ENCODE measurements at regions not wholly inside any gene's neighbourhood (a gene's known extent, or its start where the extent isn't known, plus 50 kb on each side); places are given as distances from the start of the nearest gene placed in this dataset.
"Not testable (repeated sequence)": the region's sequence is repeated elsewhere in the genome, so short reads cannot be mapped to it uniquely, and the experiment has no call there.

DNA sequence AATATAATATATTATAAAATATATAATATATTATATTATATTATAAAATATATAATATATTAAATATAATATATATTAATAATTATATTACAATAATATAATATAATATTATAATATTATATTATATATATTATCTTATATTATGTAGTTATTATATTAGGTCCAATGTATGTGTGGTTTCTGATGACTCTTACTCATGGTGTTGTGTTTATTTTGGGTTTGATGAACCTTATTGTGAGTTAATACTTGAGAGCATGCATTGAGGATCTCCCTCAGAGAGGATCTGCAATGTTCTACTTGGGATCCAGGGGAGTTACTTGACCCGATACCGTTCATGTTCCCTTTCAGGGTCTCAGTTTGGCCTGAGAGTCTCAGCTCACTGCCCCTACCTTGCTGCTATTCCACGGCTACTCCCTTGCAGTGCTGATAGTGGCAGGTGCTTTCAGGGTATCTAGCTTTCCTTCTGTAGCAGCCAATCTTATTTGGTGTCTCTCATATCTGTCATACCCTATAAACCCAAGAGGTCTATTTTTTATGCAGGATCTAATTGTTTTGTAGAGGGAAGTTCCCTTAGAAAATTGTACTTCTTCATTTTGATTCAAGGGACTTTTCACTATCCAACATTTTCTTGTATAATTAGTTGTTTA is 89.1 kb upstream of the ZDHHC17 start:
- POLR2A ChIA-PET: no interaction called here
- Mint-ChIP-seq H3K9me3 (no peaks in the 10 kb centered on the region), H3K4me3 (no peak overlapping the region), H3K36me3 (ENCODE audit: low read depth) (no peaks in the 10 kb centered on the region), H3K27ac (no peak overlapping the region), H3K27me3 (no peaks in the 10 kb centered on the region), H3K4me1 (no peaks in the 10 kb centered on the region)
- CTCF ChIA-PET: no interaction called here
- no peak for DNase-seq

DNA sequence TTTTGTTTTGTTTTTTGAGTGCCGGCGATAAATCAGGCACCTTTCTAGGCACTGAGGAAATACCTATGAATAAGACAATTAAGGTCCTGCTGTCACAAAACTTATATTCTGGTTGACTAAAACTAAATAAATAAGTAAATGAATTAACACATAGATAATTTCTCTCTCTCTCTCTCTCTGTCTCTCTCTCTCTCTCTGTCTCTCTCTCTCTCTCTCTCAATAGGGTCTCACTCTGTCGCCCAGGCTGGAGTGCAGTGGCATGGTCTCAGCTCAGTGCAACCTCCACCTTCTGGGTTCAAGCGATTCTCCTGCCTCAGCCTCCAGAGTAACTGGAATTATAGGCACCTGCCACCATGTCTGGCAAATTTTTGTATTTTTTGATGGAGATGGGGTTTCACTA is 87.7 kb upstream of the ZDHHC17 start:
- CTCF ChIA-PET; POLR2A ChIA-PET; H3K27ac Mint-ChIP-seq; DNase-seq; H3K27me3 Mint-ChIP-seq; H3K4me3 Mint-ChIP-seq; H3K36me3 Mint-ChIP-seq (ENCODE audit: low read depth); H3K9me3 Mint-ChIP-seq; H3K4me1 Mint-ChIP-seq: not testable (repeated sequence)

DNA sequence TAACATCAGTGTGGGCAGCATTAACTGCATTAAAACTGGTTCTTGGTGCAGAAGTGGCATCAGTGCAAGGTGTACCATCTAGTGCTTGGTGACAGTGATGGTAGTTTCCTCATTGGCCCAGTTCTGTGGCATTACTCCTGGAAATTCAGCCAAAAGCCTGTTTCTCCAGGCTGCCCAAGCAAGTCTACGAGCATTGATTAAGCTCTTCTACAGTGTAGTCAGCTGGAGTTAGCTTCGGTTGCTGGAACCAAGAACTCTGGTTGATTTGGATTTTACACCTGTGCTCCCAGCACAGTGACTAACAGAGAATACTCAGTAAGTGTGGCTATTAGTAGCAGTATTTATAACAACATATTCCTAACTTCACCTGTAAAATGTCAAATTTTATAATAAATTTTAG is 84.9 kb upstream of the ZDHHC17 start:
- Mint-ChIP-seq H3K9me3 (no peaks in the 10 kb centered on the region), H3K27me3 (no peaks in the 10 kb centered on the region)
- CTCF ChIA-PET: no interaction called here

DNA sequence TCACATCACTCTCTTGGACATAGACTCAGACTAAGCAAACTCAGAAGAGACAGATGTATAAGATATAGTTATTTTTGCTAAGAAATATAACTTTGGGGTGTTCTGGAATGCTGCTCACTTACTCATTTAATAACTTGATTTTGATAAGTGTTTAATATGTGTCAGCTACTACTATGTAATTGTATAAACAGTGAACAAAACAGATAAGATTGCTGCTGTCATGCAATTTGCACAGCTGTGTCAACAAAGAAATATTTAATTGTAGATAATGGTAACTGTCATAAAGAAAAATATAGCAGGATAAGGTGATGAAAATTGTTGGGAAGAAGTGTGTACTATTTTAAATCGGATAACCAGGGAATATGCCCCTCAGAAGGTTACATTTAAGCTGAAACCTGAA is 84.1 kb upstream of the ZDHHC17 start:
- no peaks in the 10 kb centered on the region for H3K36me3 Mint-ChIP-seq (ENCODE audit: low read depth)
- H3K27me3 Mint-ChIP-seq: no peaks in the 10 kb centered on the region
- no peak for DNase-seq
- ChIA-PET CTCF (no interaction called here), POLR2A (no interaction called here)
- H3K9me3 Mint-ChIP-seq: no peaks in the 10 kb centered on the region
- H3K4me3 Mint-ChIP-seq: no peak overlapping the region
- H3K4me1 Mint-ChIP-seq: no peaks in the 10 kb centered on the region
- H3K27ac Mint-ChIP-seq: no peak overlapping the region

More for the DNA sequence above, 84.9 kb upstream of the ZDHHC17 start:
- POLR2A ChIA-PET: no interaction called here
- H3K27ac Mint-ChIP-seq: no peak overlapping the region
- no peak overlapping the region for H3K4me3 Mint-ChIP-seq
- H3K36me3 Mint-ChIP-seq (ENCODE audit: low read depth): no peaks in the 10 kb centered on the region
- DNase-seq: no peak
- H3K4me1 Mint-ChIP-seq: no peaks in the 10 kb centered on the region

DNA sequence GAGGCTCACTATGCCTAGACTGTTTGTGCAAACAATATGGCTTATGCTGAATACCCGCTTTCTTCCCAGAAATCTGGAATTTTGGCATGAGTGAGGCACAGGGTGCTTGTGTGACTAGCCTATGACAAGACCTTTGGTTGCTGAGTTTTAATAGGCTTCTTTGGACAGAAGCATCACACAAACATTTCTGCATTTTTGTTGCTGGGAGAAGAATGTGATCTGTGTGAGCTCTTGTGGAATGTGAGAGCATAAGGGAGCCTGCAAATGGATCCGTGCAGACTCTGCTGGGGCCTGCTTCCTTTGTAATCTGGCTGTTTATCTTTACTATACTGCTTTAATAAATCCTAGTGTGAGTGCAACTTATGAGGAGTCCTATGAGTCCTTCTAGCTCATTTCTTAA is 83.0 kb upstream of the ZDHHC17 start:
- Mint-ChIP-seq H3K4me3 (no peak overlapping the region), H3K27ac (no peak overlapping the region), H3K4me1 (no peaks in the 10 kb centered on the region), H3K9me3 (no peaks in the 10 kb centered on the region), H3K27me3 (no peaks in the 10 kb centered on the region), H3K36me3 (ENCODE audit: low read depth) (no peaks in the 10 kb centered on the region)
- ChIA-PET POLR2A (no interaction called here), CTCF (no interaction called here)
- no peak for DNase-seq

DNA sequence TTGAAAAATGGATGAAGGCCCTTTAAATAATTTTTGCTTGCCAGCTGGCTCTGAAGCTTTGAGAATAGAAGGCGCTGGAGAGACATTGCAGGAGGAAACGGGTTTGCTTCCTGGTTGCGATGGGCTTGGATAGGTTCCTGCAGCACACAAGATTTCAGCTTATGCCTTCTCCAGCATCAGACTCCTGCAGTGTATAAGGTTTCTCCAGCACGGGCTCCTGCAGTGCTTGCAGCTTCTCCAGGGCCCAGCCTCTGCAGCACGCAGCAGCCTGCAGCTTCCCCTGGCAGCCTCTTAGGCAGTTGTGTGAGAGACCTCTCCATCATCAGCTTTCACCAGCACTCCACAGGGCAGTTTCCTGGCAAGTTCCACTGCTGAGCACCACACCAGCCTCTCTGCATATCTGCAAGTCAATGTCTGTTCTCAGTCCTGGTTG is 78.7 kb upstream of the ZDHHC17 start:
- no peaks in the 10 kb centered on the region for H3K4me1 Mint-ChIP-seq
- POLR2A ChIA-PET: no interaction called here
- no peaks in the 10 kb centered on the region for H3K36me3 Mint-ChIP-seq (ENCODE audit: low read depth)
- no peak overlapping the region for H3K4me3 Mint-ChIP-seq
- no peaks in the 10 kb centered on the region for H3K9me3 Mint-ChIP-seq
- peaks cover 2% of the 10 kb centered on the region for H3K27me3 Mint-ChIP-seq
- CTCF ChIA-PET: no interaction called here
- no peak overlapping the region for H3K27ac Mint-ChIP-seq
- DNase-seq: no peak

DNA sequence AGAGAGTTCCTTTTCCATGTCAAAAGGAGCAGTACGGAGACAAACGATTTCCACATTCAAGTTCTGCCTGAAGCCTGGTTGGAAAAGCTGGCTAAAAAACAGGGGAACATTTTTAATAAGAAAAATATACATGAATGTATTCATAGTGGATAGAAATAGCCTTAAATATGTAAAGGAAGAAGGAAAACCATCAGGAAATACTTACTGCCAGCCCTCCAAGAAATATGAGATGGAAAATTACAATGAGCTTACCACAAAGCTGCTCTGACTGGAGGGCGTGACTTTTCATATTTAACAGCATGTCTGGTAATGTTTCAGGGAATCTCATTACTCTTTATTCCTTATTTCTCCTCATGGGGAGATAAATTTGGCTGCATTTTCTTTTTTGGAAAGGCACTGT is 75.9 kb upstream of the ZDHHC17 start:
- H3K27ac Mint-ChIP-seq: no peak overlapping the region
- CTCF ChIA-PET: interaction anchor here (0.6 to 1.5 kb wide), 4 partner anchors 24 to 323 kb away, joined by 3 to 5 read pairs (median 4); no protein-coding TSS in a partner anchor
- H3K27me3 Mint-ChIP-seq: peaks cover 2% of the 10 kb centered on the region
- DNase-seq: no peak
- POLR2A ChIA-PET: no interaction called here
- H3K4me1 Mint-ChIP-seq: no peaks in the 10 kb centered on the region
- no peaks in the 10 kb centered on the region for H3K36me3 Mint-ChIP-seq (ENCODE audit: low read depth)
- H3K4me3 Mint-ChIP-seq: no peak overlapping the region
- no peaks in the 10 kb centered on the region for H3K9me3 Mint-ChIP-seq

DNA sequence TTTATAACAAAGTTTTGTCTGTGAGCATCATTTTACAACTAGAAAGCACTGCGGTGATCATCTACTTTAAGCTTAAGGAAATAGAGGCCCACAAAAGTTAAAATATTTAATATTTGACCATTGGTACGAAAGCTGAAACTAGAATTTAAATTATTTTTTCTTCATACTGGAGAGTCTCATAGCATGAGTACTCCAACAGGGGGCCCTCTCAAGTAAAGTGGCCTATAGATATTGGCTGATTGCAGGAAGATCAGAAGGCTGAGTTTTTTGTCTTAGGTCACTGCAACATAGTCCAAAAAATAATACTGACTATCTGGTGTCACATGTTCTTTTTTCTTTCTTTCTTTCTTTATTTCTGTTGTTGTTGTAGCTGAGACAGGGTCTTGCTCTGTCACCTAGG is 75.3 kb upstream of the ZDHHC17 start:
- Mint-ChIP-seq H3K4me1 (no peaks in the 10 kb centered on the region), H3K27ac (no peak overlapping the region), H3K36me3 (ENCODE audit: low read depth) (no peaks in the 10 kb centered on the region), H3K27me3 (peaks cover 2% of the 10 kb centered on the region), H3K4me3 (no peak overlapping the region), H3K9me3 (no peaks in the 10 kb centered on the region)
- CTCF ChIA-PET: interaction anchor here (0.6 to 1.5 kb wide), 4 partner anchors 25 to 322 kb away, joined by 3 to 5 read pairs (median 4); no protein-coding TSS in a partner anchor
- DNase-seq: no peak
- POLR2A ChIA-PET: no interaction called here

DNA sequence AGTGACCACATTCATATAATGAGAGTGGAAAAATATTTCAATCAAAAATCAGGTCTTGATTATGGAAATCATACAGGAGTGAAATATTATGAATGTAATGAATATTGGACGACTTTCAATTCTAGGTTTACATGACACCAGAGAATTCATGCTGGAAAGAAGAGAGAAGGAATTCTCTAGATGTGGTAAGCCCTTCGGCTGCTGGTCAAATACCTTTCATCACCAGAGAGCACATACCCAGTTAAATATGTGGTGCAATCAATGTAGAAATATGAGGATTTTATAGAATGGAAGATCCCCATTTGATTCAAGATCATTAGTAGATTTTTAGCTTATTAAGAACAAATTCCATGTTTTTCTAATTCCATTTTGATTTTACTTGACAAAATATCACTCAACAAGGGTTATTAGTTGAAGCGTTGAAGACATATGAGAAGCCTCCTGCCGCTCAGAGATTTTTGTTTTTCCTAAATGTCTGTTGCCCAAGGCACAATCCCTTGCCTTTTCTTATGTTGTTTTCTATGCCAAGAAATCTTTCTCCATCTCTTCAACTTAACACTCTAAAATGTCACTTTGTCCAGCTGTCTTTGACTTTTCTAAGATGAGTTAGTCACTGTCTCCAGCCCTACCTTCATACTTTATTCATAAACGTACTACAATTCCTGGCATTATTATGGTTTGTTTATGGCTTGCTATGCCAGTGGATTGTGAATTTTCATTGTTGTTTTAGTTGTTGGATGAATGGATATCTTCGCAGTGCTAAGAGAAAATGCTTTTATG is 72.8 kb upstream of the ZDHHC17 start:
- no peaks in the 10 kb centered on the region for H3K4me1 Mint-ChIP-seq
- H3K27ac Mint-ChIP-seq: no peak overlapping the region
- ChIA-PET CTCF (no interaction called here), POLR2A (no interaction called here)
- no peak overlapping the region for H3K4me3 Mint-ChIP-seq
- no peak for DNase-seq
- no peaks in the 10 kb centered on the region for H3K9me3 Mint-ChIP-seq
- H3K36me3 Mint-ChIP-seq (ENCODE audit: low read depth): no peaks in the 10 kb centered on the region
- H3K27me3 Mint-ChIP-seq: peaks cover 2% of the 10 kb centered on the region

DNA sequence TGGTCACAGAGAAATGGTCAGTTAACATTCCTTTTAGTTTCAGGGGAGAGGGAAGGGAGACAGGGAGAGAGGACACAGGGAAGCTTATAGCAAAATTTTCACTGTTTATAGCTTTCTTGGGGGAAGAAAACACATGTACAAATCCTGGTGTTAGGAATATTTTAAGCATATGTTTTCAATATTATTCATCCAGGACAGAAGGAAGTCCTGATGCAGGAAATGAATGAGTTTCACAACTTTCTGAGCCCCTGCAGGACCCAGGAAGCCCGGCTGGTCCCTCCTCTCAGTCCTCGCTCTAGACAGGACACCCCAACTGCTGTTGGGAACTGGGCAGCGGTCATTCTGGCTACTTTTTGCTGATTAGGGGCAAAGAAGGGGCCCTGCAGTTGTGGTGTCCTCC is 71.1 kb upstream of the ZDHHC17 start:
- Mint-ChIP-seq H3K4me3 (no peak overlapping the region), H3K36me3 (ENCODE audit: low read depth) (no peaks in the 10 kb centered on the region), H3K27me3 (no peaks in the 10 kb centered on the region), H3K27ac (no peak overlapping the region), H3K4me1 (no peaks in the 10 kb centered on the region), H3K9me3 (no peaks in the 10 kb centered on the region)
- ChIA-PET POLR2A (no interaction called here), CTCF (no interaction called here)
- no peak for DNase-seq

DNA sequence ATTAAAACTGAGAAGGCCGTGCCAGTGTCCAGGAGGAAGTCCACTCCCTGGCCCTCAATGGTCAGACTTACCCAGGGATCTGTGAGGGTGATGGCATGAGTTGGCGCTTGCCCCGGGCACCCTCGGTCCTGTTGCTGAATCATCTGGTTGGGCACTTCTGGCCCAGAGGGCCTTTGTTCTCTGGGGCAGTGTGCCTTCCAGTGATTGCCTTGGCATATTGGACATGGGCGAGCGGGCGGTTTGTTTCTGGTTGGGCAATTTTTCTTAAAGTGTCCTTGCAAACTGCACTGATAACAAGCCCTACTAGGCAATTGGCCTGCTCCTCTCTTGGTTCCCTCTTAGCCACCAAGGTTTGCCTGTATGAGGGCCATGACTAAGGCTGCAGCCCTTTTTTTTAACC is 69.5 kb upstream of the ZDHHC17 start:
- no peak overlapping the region for H3K4me3 Mint-ChIP-seq
- no peaks in the 10 kb centered on the region for H3K4me1 Mint-ChIP-seq
- no peaks in the 10 kb centered on the region for H3K36me3 Mint-ChIP-seq (ENCODE audit: low read depth)
- no peaks in the 10 kb centered on the region for H3K9me3 Mint-ChIP-seq
- H3K27ac Mint-ChIP-seq: no peak overlapping the region
- ChIA-PET CTCF (no interaction called here), POLR2A (no interaction called here)
- no peak for DNase-seq
- H3K27me3 Mint-ChIP-seq: no peaks in the 10 kb centered on the region

DNA sequence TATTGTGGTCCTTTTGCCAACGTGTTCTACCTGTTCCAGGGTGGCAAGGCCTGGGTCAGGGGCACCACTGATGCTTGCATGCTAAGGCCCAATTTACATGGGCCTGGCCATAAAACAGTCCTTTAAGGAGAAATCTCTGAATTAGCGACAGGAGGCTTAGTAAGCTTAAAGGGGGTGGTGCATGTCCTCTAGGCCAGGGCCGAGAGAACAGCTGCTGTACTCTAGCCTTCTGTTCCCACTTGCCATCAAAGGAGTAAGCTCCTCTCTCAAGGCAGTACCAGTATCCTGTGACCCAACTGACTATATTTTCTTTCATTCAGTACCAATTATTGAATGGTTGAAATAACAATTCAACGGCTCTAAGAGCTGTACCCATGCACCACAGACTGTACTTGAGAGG is 67.7 kb upstream of the ZDHHC17 start:
- H3K4me3 Mint-ChIP-seq: no peak overlapping the region
- CTCF ChIA-PET: no interaction called here
- DNase-seq: no peak

DNA sequence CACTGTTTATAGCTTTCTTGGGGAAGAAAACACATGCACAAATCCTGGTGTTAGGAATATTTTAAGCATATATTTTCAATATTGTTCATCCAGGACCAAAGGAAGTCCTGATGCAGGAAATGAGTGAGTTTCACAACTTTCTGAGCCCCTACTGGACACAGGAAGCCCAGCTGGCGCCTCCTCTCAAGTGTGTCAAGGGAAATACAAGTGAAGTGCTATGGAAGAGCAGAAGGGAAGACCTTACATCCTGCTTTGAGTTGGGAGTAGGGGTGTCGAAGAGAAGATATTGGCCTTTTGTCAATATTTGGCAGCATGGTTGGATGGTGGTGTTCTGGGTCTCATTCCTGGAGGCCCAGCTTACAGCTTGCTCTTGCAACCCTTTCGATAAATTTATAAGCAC is 66.1 kb upstream of the ZDHHC17 start:
- Mint-ChIP-seq H3K9me3 (no peaks in the 10 kb centered on the region), H3K27me3 (peaks cover 3% of the 10 kb centered on the region), H3K27ac (no peak overlapping the region), H3K36me3 (ENCODE audit: low read depth) (no peaks in the 10 kb centered on the region), H3K4me3 (no peak overlapping the region), H3K4me1 (no peaks in the 10 kb centered on the region)
- CTCF ChIA-PET: no interaction called here
- no peak for DNase-seq
- POLR2A ChIA-PET: no interaction called here

More for the DNA sequence above, 67.7 kb upstream of the ZDHHC17 start:
- H3K4me1 Mint-ChIP-seq: no peaks in the 10 kb centered on the region
- H3K27me3 Mint-ChIP-seq: no peaks in the 10 kb centered on the region
- H3K27ac Mint-ChIP-seq: no peak overlapping the region
- POLR2A ChIA-PET: no interaction called here
- no peaks in the 10 kb centered on the region for H3K9me3 Mint-ChIP-seq
- no peaks in the 10 kb centered on the region for H3K36me3 Mint-ChIP-seq (ENCODE audit: low read depth)

DNA sequence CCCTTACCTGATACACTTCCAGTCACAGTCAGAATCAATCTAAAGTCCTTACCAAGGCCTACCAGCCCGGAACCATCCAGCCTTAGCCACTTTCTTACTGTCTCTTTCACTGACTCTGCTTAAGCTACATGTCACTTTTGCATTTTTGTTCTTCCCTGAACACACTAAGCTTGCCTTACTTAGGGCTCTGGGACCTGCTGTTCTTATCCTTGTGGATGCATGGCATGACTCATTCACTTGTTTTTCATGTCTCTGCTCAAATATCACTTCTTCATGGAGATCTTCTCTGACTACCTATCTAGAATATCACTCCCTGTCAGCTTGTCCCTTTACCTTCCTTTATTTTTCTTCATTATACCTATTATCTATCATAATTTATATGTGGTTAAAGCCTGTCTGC is 65.6 kb upstream of the ZDHHC17 start:
- no peak overlapping the region for H3K27ac Mint-ChIP-seq
- DNase-seq: no peak
- no peaks in the 10 kb centered on the region for H3K4me1 Mint-ChIP-seq
- H3K27me3 Mint-ChIP-seq: peaks cover 3% of the 10 kb centered on the region
- H3K9me3 Mint-ChIP-seq: no peaks in the 10 kb centered on the region
- no peaks in the 10 kb centered on the region for H3K36me3 Mint-ChIP-seq (ENCODE audit: low read depth)
- ChIA-PET CTCF (no interaction called here), POLR2A (no interaction called here)
- no peak overlapping the region for H3K4me3 Mint-ChIP-seq
